ENCODE measurements at regions not wholly inside any gene's neighbourhood (a gene's known extent, or its start where the extent isn't known, plus 50 kb on each side); places are given as distances from the start of the nearest gene placed in this dataset.

- H3K27me3 ChIP-seq: no peaks in the 10 kb centered on the region
- H3K9me3 ChIP-seq: no peaks in the 10 kb centered on the region
- intact Hi-C loops (cut with DNase I): no loop called here
- WGBS, 3 donors: 1 to 30% (median 2%) methylated on average over 47 of the region's 47 CpGs
- H3K4me1 ChIP-seq (ENCODE audit: insufficient read depth): peaks cover 4% of the 10 kb centered on the region
- peak overlapping the region; percentile 61 to 96 for H3K27ac ChIP-seq
- DNase-seq: peak; percentile 86 to 95 (median 94)
- H3K4me3 ChIP-seq: peak overlapping the region; percentile 46
- no peak for TF ChIP-seq EP300 (IDR thresholded peaks at IDR 0.05)
- no peaks in the 10 kb centered on the region for H3K36me3 ChIP-seq
These were observed 72.8 kb upstream of the ZNF722 start for GRCh38 chr7:63925626-63926460.

GRCh38 chr7:63927261-63927660 lies 71.4 kb upstream of the ZNF722 start:
- WGBS, 3 donors: 73 to 83% (median 78%) methylated on average over 4 to 5 of the region's 5 CpGs

GRCh38 chr7:63931057-63931600 lies 67.5 kb upstream of the ZNF722 start:
- no peaks in the 10 kb centered on the region for H3K27me3 ChIP-seq
- no peaks in the 10 kb centered on the region for H3K9me3 ChIP-seq
- DNase-seq: peak in 1 of 5 donors; percentile 12
- peaks cover 4% of the 10 kb centered on the region for H3K4me1 ChIP-seq (ENCODE audit: insufficient read depth)
- intact Hi-C loops (cut with DNase I): no loop called here
- WGBS, 3 donors: 42 to 67% (median 53%) methylated on average over 37 to 56 of the region's 56 CpGs
- no peak overlapping the region for H3K27ac ChIP-seq
- H3K36me3 ChIP-seq: no peaks in the 10 kb centered on the region
- no peak overlapping the region for H3K4me3 ChIP-seq
- TF ChIP-seq CTCF (IDR thresholded peaks at IDR 0.05) (no peak), POLR2A (IDR thresholded peaks at IDR 0.05) (no peak), EP300 (IDR thresholded peaks at IDR 0.05) (no peak)

More at GRCh38 chr7:63927261-63927660, 71.4 kb upstream of the ZNF722 start:
- H3K27ac ChIP-seq: peak overlapping the region in 1 of 2 donors; percentile 96
- no peaks in the 10 kb centered on the region for H3K36me3 ChIP-seq
- no peaks in the 10 kb centered on the region for H3K9me3 ChIP-seq
- intact Hi-C loops (cut with DNase I): no loop called here
- H3K27me3 ChIP-seq: no peaks in the 10 kb centered on the region
- TF ChIP-seq POLR2A (IDR thresholded peaks at IDR 0.05) (no peak), EP300 (IDR thresholded peaks at IDR 0.05) (no peak), CTCF (IDR thresholded peaks at IDR 0.05) (no peak)
- H3K4me1 ChIP-seq (ENCODE audit: insufficient read depth): peaks cover 4% of the 10 kb centered on the region
- H3K4me3 ChIP-seq: no peak overlapping the region
- DNase-seq: peak in 3 of 5 donors; percentile 9 to 36 (median 35)

GRCh38 chr7:63931985-63932577 lies 66.6 kb upstream of the ZNF722 start:
- intact Hi-C loops (cut with DNase I): no loop called here
- Histone ChIP-seq H3K9me3 (no peaks in the 10 kb centered on the region), H3K4me1 (ENCODE audit: insufficient read depth) (peaks cover 2% of the 10 kb centered on the region), H3K4me3 (no peak overlapping the region), H3K27ac (no peak overlapping the region), H3K36me3 (no peaks in the 10 kb centered on the region), H3K27me3 (no peaks in the 10 kb centered on the region)
- WGBS, 3 donors: 90 to 93% (median 91%) methylated on average over 18 to 22 of the region's 22 CpGs
- no peak for DNase-seq
- TF ChIP-seq EP300 (IDR thresholded peaks at IDR 0.05) (no peak), POLR2A (IDR thresholded peaks at IDR 0.05) (no peak), CTCF (IDR thresholded peaks at IDR 0.05) (no peak)
